ENCODE measurements at regions not wholly inside any gene's neighbourhood (a gene's known extent, or its start where the extent isn't known, plus 50 kb on each side); places are given as distances from the start of the nearest gene placed in this dataset.

GRCh38 chr15:35654332-35654731 lies 108.4 kb upstream of the DPH6 start:
- RAD21 ChIA-PET (ENCODE audit: low non-redundant PET in 1 of 2, low total read pairs in 2 of 2, uncharacterized antibody in 2 of 2, unreplicated experiment in 2 of 2), result no interaction called here
- no peak for DNase-seq (ENCODE audit: low read depth, low spot score)
- H3K36me3 ChIP-seq (ENCODE audit: control insufficient read depth in 1 of 2, insufficient read depth in 2 of 2, low read length in 2 of 2), result no peaks in the 10 kb centered on the region
- H4K20me1 ChIP-seq (ENCODE audit: insufficient read depth), result no peaks in the 10 kb centered on the region
- no peaks in the 10 kb centered on the region for H3K4me1 ChIP-seq (ENCODE audit: control insufficient read depth in 1 of 2, insufficient read depth in 2 of 2, low read length in 2 of 2)
- no peak overlapping the region for H2AFZ ChIP-seq (ENCODE audit: low read depth, low read length, poor library complexity, severe bottlenecking)
- intact Hi-C loops (cut with micrococcal nuclease), result no loop called here
- POLR2A ChIA-PET, result no interaction called here
- no peak overlapping the region for H3K9ac ChIP-seq (ENCODE audit: low read length)
- CTCF ChIA-PET, result no interaction called here
- BruUV-seq (replicated peaks), result no TSS peak
- no peaks in the 10 kb centered on the region for H3K27me3 ChIP-seq (ENCODE audit: insufficient read depth, low read length)
- H3K27ac ChIP-seq (ENCODE audit: low read depth, low read length), result no peak overlapping the region
- no peak overlapping the region for H3K4me2 ChIP-seq (ENCODE audit: low read length)
- H3K9me2 ChIP-seq (ENCODE audit: insufficient read depth), result no peaks in the 10 kb centered on the region
- H3K79me2 ChIP-seq (ENCODE audit: insufficient read depth, low read length), result no peaks in the 10 kb centered on the region
- H3K4me3 ChIP-seq (replicated peaks in 1 of 2; ENCODE audit: low read depth in 1 of 2, low read length in 2 of 2), result no peak overlapping the region
- ATAC-seq, result no peak
- H3K9me3 ChIP-seq (ENCODE audit: control insufficient read depth in 1 of 2, insufficient read depth in 1 of 2, low read depth in 1 of 2, low read length in 2 of 2), result no peaks in the 10 kb centered on the region
- TF ChIP-seq ELF1 (IDR thresholded peaks at IDR 0.05; ENCODE audit: borderline replicate concordance, low read depth) (no peak), SP1 (IDR thresholded peaks at IDR 0.05; ENCODE audit: low read depth) (no peak), CEBPB (IDR thresholded peaks at IDR 0.05; ENCODE audit: low read depth) (no peak), EZH2phosphoT487 (IDR thresholded peaks at IDR 0.05; ENCODE audit: borderline replicate concordance) (no peak), POLR2AphosphoS5 (IDR thresholded peaks at IDR 0.05; ENCODE audit: low read depth, low read length) (no peak), TCF7L2 (IDR thresholded peaks at IDR 0.05; ENCODE audit: borderline replicate concordance, extremely low read depth, insufficient read depth, insufficient read length) (no peak), FOSL1 (IDR thresholded peaks at IDR 0.05; ENCODE audit: low read depth) (no peak), JUND (IDR thresholded peaks at IDR 0.05) (no peak), POLR2A (IDR thresholded peaks at IDR 0.05; ENCODE audit: borderline replicate concordance, extremely low read depth, insufficient read depth, insufficient read length) (no peak), SIN3A (IDR thresholded peaks at IDR 0.05; ENCODE audit: low read depth) (no peak), ZFX (IDR thresholded peaks at IDR 0.05) (no peak), EZH2 (IDR thresholded peaks at IDR 0.05) (no peak), YY1 (IDR thresholded peaks at IDR 0.05; ENCODE audit: extremely low read depth, insufficient replicate concordance, low read depth, low read length) (no peak)
- TF ChIP-seq, protein P1, sequence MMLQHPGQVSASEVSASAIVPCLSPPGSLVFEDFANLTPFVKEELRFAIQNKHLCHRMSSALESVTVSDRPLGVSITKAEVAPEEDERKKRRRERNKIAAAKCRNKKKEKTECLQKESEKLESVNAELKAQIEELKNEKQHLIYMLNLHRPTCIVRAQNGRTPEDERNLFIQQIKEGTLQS (IDR thresholded peaks at IDR 0.05), result no peak
- TF ChIP-seq, protein P2, sequence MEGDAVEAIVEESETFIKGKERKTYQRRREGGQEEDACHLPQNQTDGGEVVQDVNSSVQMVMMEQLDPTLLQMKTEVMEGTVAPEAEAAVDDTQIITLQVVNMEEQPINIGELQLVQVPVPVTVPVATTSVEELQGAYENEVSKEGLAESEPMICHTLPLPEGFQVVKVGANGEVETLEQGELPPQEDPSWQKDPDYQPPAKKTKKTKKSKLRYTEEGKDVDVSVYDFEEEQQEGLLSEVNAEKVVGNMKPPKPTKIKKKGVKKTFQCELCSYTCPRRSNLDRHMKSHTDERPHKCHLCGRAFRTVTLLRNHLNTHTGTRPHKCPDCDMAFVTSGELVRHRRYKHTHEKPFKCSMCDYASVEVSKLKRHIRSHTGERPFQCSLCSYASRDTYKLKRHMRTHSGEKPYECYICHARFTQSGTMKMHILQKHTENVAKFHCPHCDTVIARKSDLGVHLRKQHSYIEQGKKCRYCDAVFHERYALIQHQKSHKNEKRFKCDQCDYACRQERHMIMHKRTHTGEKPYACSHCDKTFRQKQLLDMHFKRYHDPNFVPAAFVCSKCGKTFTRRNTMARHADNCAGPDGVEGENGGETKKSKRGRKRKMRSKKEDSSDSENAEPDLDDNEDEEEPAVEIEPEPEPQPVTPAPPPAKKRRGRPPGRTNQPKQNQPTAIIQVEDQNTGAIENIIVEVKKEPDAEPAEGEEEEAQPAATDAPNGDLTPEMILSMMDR (IDR thresholded peaks at IDR 0.05 in 2 of 3, conservative IDR thresholded peaks at IDR 0.05 in 1 of 3; ENCODE audit: borderline replicate concordance in 1 of 3, insufficient read depth in 1 of 3, low read depth in 2 of 3, low read length in 2 of 3), result no peak
- TF ChIP-seq, protein P3, sequence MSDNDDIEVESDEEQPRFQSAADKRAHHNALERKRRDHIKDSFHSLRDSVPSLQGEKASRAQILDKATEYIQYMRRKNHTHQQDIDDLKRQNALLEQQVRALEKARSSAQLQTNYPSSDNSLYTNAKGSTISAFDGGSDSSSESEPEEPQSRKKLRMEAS (IDR thresholded peaks at IDR 0.05), result no peak

Measured in HCT116 (cell line).